ENCODE measurements at regions not wholly inside any gene's neighbourhood (a gene's known extent, or its start where the extent isn't known, plus 50 kb on each side); places are given as distances from the start of the nearest gene placed in this dataset.

GRCh38 chr14:34231626-34232025, 230.4 kb downstream of the SPTSSA start:
- no peak for DNase-seq
- intact Hi-C loops (cut with micrococcal nuclease; ENCODE audit: unreplicated experiment): no loop called here
- Mint-ChIP-seq H3K4me3 (ENCODE audit: low read depth, unreplicated experiment) (no peak overlapping the region), H3K27ac (ENCODE audit: unreplicated experiment) (no peak overlapping the region), H3K36me3 (ENCODE audit: insufficient read depth, unreplicated experiment) (no peaks in the 10 kb centered on the region), H3K9me3 (ENCODE audit: low read depth, unreplicated experiment) (no peaks in the 10 kb centered on the region), H3K27me3 (ENCODE audit: unreplicated experiment) (no peaks in the 10 kb centered on the region), H3K4me1 (ENCODE audit: low read depth, unreplicated experiment) (peaks cover 29% of the 10 kb centered on the region)
- BruUV-seq (replicated peaks): no TSS peak
- CTCF ChIA-PET: no interaction called here
- no peak for TF ChIP-seq CTCF (IDR thresholded peaks at IDR 0.05; ENCODE audit: unreplicated experiment)

- no TSS peak for BruUV-seq (replicated peaks)
- no peaks in the 10 kb centered on the region for H3K36me3 Mint-ChIP-seq (ENCODE audit: insufficient read depth, unreplicated experiment)
- no peak overlapping the region for H3K27ac Mint-ChIP-seq (ENCODE audit: unreplicated experiment)
- CTCF ChIA-PET: no interaction called here
- H3K4me1 Mint-ChIP-seq (ENCODE audit: low read depth, unreplicated experiment): peaks cover 37% of the 10 kb centered on the region
- intact Hi-C loops (cut with micrococcal nuclease; ENCODE audit: unreplicated experiment): loop anchor here (2.0 kb wide), 1 partner anchor 390 kb away; no protein-coding TSS in a partner anchor
- H3K9me3 Mint-ChIP-seq (ENCODE audit: low read depth, unreplicated experiment): peaks cover 3% of the 10 kb centered on the region
- DNase-seq: no peak
- no peak for TF ChIP-seq CTCF (IDR thresholded peaks at IDR 0.05; ENCODE audit: unreplicated experiment)
- H3K27me3 Mint-ChIP-seq (ENCODE audit: unreplicated experiment): no peaks in the 10 kb centered on the region
- H3K4me3 Mint-ChIP-seq (ENCODE audit: low read depth, unreplicated experiment): no peak overlapping the region
Observed at GRCh38 chr14:34229140-34229539, 232.9 kb downstream of the SPTSSA start.

GRCh38 chr14:34228650-34228976, 233.4 kb downstream of the SPTSSA start:
- Mint-ChIP-seq H3K4me1 (ENCODE audit: low read depth, unreplicated experiment) (peaks cover 42% of the 10 kb centered on the region), H3K27ac (ENCODE audit: unreplicated experiment) (no peak overlapping the region), H3K36me3 (ENCODE audit: insufficient read depth, unreplicated experiment) (no peaks in the 10 kb centered on the region), H3K9me3 (ENCODE audit: low read depth, unreplicated experiment) (peaks cover 3% of the 10 kb centered on the region), H3K27me3 (ENCODE audit: unreplicated experiment) (no peaks in the 10 kb centered on the region), H3K4me3 (ENCODE audit: low read depth, unreplicated experiment) (no peak overlapping the region)
- intact Hi-C loops (cut with micrococcal nuclease; ENCODE audit: unreplicated experiment): loop anchor here (1.0 to 2.0 kb wide), 3 partner anchors 73 to 390 kb away; no protein-coding TSS in a partner anchor
- no TSS peak for BruUV-seq (replicated peaks)
- CTCF ChIA-PET: interaction anchor here (0.7 to 1.0 kb wide), 3 partner anchors 130 to 379 kb away, joined by 3 to 8 read pairs (median 7); no protein-coding TSS in a partner anchor
- no peak for TF ChIP-seq CTCF (IDR thresholded peaks at IDR 0.05; ENCODE audit: unreplicated experiment)
- DNase-seq: no peak

- Mint-ChIP-seq H3K4me1 (ENCODE audit: low read depth, unreplicated experiment) (peaks cover 43% of the 10 kb centered on the region), H3K36me3 (ENCODE audit: insufficient read depth, unreplicated experiment) (no peaks in the 10 kb centered on the region), H3K9me3 (ENCODE audit: low read depth, unreplicated experiment) (peaks cover 3% of the 10 kb centered on the region), H3K4me3 (ENCODE audit: low read depth, unreplicated experiment) (no peak overlapping the region), H3K27me3 (ENCODE audit: unreplicated experiment) (no peaks in the 10 kb centered on the region), H3K27ac (ENCODE audit: unreplicated experiment) (no peak overlapping the region)
- BruUV-seq (replicated peaks): no TSS peak
- intact Hi-C loops (cut with micrococcal nuclease; ENCODE audit: unreplicated experiment): loop anchor here (1.0 to 2.0 kb wide), 3 partner anchors 73 to 389 kb away; no protein-coding TSS in a partner anchor
- CTCF ChIA-PET: interaction anchor here (0.6 to 1.0 kb wide), 4 partner anchors 130 to 379 kb away, joined by 3 to 8 read pairs (median 6); no protein-coding TSS in a partner anchor
- TF ChIP-seq CTCF (IDR thresholded peaks at IDR 0.05; ENCODE audit: unreplicated experiment): peak; percentile 63
- peak; percentile 75 for DNase-seq
Observed at GRCh38 chr14:34227834-34228649, 234.0 kb downstream of the SPTSSA start.

Measured in Calu3 (cell line).